ENCODE measurements at regions not wholly inside any gene's neighbourhood (a gene's known extent, or its start where the extent isn't known, plus 50 kb on each side); places are given as distances from the start of the nearest gene placed in this dataset.
"Not testable (repeated sequence)": the region's sequence is repeated elsewhere in the genome, so short reads cannot be mapped to it uniquely, and the experiment has no call there.

DNA sequence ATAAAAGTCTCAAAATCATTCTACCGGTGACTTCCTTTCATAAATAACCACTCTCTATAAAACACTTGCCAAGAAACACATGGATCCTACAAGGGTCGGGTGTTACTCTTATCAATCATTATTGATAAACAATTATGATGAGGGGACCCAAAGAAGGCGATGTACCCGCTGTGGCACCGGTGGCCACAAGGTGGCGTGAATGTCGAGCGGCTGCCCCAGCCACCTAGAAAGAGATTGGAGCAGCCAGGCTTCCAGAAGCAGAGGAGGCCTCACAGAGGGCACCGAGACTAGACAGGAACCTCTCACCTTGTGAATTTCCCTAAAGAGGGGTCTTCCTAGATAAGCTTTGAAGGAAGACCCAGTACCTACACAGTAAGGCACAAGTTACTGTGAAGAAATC lies 80.5 kb upstream of the GOLGA6L6 start:
- not testable (repeated sequence) for DNase-seq

DNA sequence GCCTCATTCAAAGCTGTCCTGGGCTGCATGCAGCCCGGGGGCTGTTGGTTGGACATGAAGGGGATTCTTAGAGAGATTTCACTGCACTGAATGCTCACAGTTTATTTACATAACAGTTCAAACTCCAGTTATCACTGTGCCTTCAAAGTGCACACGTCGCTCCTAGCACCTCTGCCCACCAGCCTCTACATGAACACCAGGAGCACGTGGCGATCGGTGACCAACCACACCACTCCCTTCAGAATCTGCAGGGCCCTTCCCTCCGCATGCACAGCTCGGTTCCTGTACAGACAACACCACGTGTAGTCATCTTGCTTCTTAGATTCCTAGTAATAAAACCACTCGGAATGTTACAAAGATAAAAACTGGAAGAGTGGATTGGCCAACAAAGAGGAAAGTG lies 72.9 kb upstream of the GOLGA6L6 start:
- not testable (repeated sequence) for DNase-seq

DNA sequence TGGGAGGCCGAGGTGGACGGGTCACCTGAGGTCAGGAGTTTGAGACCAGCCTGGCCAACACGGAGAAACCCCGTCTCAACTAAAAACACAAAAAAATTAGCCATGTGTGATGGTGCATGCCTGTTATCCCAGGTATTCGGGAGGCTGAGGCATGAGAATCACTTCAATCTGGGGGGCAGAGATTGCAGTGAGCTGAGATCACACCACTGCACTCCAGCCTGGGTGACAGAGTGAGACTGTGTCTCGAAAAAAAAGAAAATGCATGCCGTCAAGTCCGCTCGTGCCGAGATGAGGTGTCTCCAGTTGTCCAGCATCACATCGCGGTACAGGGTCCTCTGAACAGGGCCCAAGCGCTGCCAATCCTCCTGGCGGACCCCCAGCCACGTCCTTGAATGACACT lies 71.2 kb upstream of the GOLGA6L6 start:
- not testable (repeated sequence) for DNase-seq

DNA sequence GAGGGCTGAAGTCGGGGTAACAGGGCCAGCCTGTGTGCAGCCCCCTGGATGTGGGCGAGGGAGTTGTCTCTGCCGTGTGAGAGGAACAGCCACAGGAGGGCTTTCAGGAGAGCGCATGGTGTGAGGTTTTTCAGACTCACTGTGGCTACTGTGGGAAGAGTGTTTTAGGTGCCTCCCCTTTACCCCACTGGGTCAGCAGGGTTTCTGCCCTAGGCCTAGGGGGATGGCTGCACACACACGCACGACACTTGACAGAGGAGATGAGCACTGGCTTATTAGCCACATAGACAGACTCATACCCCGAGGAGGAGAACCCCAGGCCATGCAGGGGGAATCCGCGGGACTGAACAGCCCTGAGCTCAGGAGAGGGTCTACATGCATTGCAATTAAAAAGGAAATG lies 70.8 kb upstream of the GOLGA6L6 start:
- not testable (repeated sequence) for DNase-seq

DNA sequence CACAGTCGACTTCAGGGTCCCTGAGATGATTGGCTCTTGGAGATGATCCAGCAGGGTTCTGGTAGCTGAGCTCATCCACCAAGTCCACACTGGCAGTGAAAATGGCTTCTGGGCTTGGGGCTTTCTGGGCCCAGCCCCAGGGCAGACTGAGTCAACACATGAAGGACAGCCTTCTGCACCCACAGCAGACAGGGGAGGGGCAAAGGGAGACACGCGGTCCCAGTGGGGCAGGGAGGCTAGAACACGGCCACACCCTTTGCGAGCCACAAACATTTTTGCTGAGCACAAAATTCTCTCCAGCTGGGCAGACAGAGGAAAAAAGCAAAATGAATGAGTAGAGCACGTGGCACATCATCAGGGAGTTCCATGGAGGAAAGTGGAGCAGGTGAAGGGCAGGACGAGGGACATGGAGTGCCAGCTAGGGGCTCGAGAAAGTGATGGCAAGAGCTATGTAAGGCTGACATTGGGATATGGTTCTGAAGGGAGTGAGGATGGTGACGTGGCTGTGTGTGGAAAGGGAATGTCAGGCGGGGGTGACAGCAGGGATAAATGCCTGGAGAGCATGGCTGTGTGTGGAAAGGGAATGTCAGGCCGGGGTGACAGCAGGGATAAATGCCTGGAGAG lies 70.2 kb upstream of the GOLGA6L6 start:
- DNase-seq: not testable (repeated sequence)

- DNase-seq: not testable (repeated sequence)
Measured at GRCh38 chr15:20608179-20608578, 66.6 kb upstream of the GOLGA6L6 start.

GRCh38 chr15:20597245-20597644 lies 55.6 kb upstream of the GOLGA6L6 start:
- not testable (repeated sequence) for DNase-seq

DNA sequence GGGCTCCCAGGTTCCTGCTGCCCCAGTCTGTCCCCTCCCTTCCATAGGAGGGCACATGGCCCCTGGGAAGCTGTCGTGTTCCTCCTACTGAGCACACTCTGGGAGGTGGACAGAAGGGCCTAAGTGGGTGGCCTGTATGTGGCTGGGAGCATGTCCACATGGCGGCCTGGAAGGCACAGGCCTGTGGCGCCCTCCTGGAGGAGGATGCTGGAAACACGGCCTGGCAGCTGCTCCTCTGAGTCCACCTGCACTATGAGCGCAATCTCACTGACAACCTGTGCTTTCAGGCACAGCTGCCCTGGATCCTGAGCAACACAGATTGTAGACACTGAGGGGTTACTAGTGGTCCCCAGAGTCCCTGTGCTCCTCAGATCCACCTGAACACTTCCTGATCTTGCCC lies 52.6 kb upstream of the GOLGA6L6 start:
- not testable (repeated sequence) for DNase-seq

DNA sequence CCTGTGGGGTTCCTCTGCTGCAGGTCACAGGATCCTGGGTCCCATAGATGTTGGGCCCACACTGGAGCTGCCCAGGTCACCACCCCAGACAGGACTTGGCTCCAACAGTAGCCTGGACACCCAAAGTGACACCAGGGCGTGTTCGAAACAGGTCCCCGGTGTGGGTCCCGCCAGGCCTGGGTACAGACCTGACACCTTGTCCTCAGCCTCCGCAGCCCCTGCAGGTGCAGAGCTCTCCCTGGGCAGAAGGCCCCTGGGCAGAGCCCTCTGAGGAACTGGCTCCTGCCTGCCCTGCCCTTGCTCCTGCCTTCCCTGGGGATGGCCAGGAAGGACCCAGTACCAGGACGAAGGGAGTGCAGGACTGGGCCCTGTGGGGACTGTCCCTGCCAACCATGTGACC lies 50.3 kb upstream of the GOLGA6L6 start:
- not testable (repeated sequence) for DNase-seq
